8988T (cell line): ENCODE measurements at regions not wholly inside any gene's neighbourhood (a gene's known extent, or its start where the extent isn't known, plus 50 kb on each side); places are given as distances from the start of the nearest gene placed in this dataset.

Source experiments
- DNase-seq: peaks from one replicate; pipeline ENCODE4 v3.0.0; 2011

GRCh38 chrX:8323356-8323755, 141.3 kb upstream of the VCX3B start:
- DNase-seq = no peak

- no peak for DNase-seq
These were observed 122.6 kb upstream of the VCX3B start for GRCh38 chrX:8341814-8342590.

GRCh38 chrX:8345473-8345872, 119.2 kb upstream of the VCX3B start:
- DNase-seq = no peak

- DNase-seq = no peak
These were observed 118.6 kb upstream of the VCX3B start for GRCh38 chrX:8346060-8346459.

- DNase-seq = no peak
These were observed 117.7 kb upstream of the VCX3B start for GRCh38 chrX:8346892-8347291.

GRCh38 chrX:8349816-8350544, 114.7 kb upstream of the VCX3B start:
- DNase-seq = no peak

- DNase-seq = no peak
These were observed 106.3 kb upstream of the VCX3B start for GRCh38 chrX:8358302-8358701.

GRCh38 chrX:8364369-8365141, 100.1 kb upstream of the VCX3B start:
- peak; percentile 19 for DNase-seq

GRCh38 chrX:8366481-8366880, 98.1 kb upstream of the VCX3B start:
- no peak for DNase-seq

GRCh38 chrX:8374041-8374825, 90.4 kb upstream of the VCX3B start:
- DNase-seq = peak; percentile 23

GRCh38 chrX:8377041-8377440, 87.6 kb upstream of the VCX3B start:
- DNase-seq = no peak

- DNase-seq = no peak
These were observed 73.9 kb upstream of the VCX3B start for GRCh38 chrX:8390771-8391170.

GRCh38 chrX:8403988-8404387, 60.6 kb upstream of the VCX3B start:
- no peak for DNase-seq

- no peak for DNase-seq
These were observed 60.2 kb upstream of the VCX3B start for GRCh38 chrX:8404471-8404870.

GRCh38 chrX:8404926-8405325, 59.7 kb upstream of the VCX3B start:
- no peak for DNase-seq

GRCh38 chrX:8405631-8406030, 59.0 kb upstream of the VCX3B start:
- DNase-seq = no peak

- DNase-seq = no peak
These were observed 51.4 kb upstream of the VCX3B start for GRCh38 chrX:8413279-8413678.
